Fibroblast of lung (primary cell): ENCODE measurements at regions not wholly inside any gene's neighbourhood (a gene's known extent, or its start where the extent isn't known, plus 50 kb on each side); places are given as distances from the start of the nearest gene placed in this dataset.
"Not testable (repeated sequence)": the region's sequence is repeated elsewhere in the genome, so short reads cannot be mapped to it uniquely, and the experiment has no call there.

ENCODE experiments used
- DNase-seq, 2 donors: peaks; one replicate each; pipeline versions ENCODE4 v3.0.0 to v3.0.0-alpha.2; 2010; ENCODE audit warnings: low read depth in 2 of 2
- H2AFZ ChIP-seq: 2 replicates; pipeline ENCODE4 v1.5.1; 2012; ENCODE audit warnings: low read length, control low read depth, inconsistent platforms
- H3K27ac ChIP-seq: 2 replicates; pipeline ENCODE4 v1.5.1; 2011; ENCODE audit warnings: low read length, control low read depth; ENCODE audit not compliant: insufficient read depth
- H3K27me3 ChIP-seq: 2 replicates; pipeline ENCODE4 v1.5.1; 2011; ENCODE audit warnings: mild to moderate bottlenecking, low read length; ENCODE audit not compliant: control insufficient read depth, insufficient read depth
- H3K36me3 ChIP-seq: 2 replicates; pipeline ENCODE4 v1.5.1; 2011; ENCODE audit warnings: low read length; ENCODE audit not compliant: control insufficient read depth, insufficient read depth
- H3K4me1 ChIP-seq: 2 replicates; pipeline ENCODE4 v1.5.1; 2011; ENCODE audit warnings: low read length; ENCODE audit not compliant: control insufficient read depth, insufficient read depth; ENCODE audit errors: extremely low read depth
- H3K4me2 ChIP-seq: 2 replicates; pipeline ENCODE4 v1.5.1; 2011; ENCODE audit warnings: low read length, control low read depth; ENCODE audit not compliant: insufficient read depth; ENCODE audit errors: extremely low read depth
- H3K4me3 ChIP-seq, 4 experiments: fragments of 200-600 bp in 1 of 4; sonication (generic) in 1 of 4; replicated peaks in 1 of 4; 2 replicates each; pipeline ENCODE4 v1.5.1; 2011 to 2016; ENCODE audit warnings: low read length in 4 of 4, low read depth in 3 of 4, mild to moderate bottlenecking in 3 of 4, control low read depth in 2 of 4, inconsistent platforms in 1 of 4, mixed read lengths in 1 of 4; ENCODE audit not compliant: insufficient read depth in 1 of 4; ENCODE audit errors: control extremely low read depth in 1 of 4
- H3K79me2 ChIP-seq: 2 replicates; pipeline ENCODE4 v1.5.1; 2012; ENCODE audit warnings: mild to moderate bottlenecking, low read length, inconsistent platforms; ENCODE audit not compliant: control insufficient read depth, insufficient read depth
- H3K9ac ChIP-seq: 2 replicates; pipeline ENCODE4 v1.5.1; 2011; ENCODE audit warnings: mild to moderate bottlenecking, low read length, control low read depth; ENCODE audit not compliant: insufficient read depth
- H3K9me3 ChIP-seq: 2 replicates; pipeline ENCODE4 v1.5.1; 2012; ENCODE audit warnings: low read depth, low read length; ENCODE audit not compliant: control insufficient read depth, insufficient read depth
- H4K20me1 ChIP-seq: 2 replicates; pipeline ENCODE4 v1.5.1; 2011; ENCODE audit warnings: low read length; ENCODE audit not compliant: control insufficient read depth, insufficient read depth; ENCODE audit errors: extremely low read depth
- CTCF ChIP-seq, 2 donors: IDR thresholded peaks in 1 of 2; conservative IDR thresholded peaks in 1 of 2; 1 replicate in 1 of 2; 2 replicates in 1 of 2; pipeline ENCODE4 v1.5.1; 2011 to 2012; ENCODE audit warnings: low read length in 2 of 2, control low read depth in 1 of 2, inconsistent platforms in 1 of 2, low read depth in 1 of 2, mild to moderate bottlenecking in 1 of 2
- EZH2 ChIP-seq: IDR thresholded peaks from 2 replicates; pipeline ENCODE4 v1.5.1; 2012; ENCODE audit warnings: low read length, control low read depth, mild to moderate bottlenecking; ENCODE audit errors: missing control alignments

GRCh38 chr21:14012409-14012808 is 198.3 kb downstream of the LIPI start:
- H2AFZ ChIP-seq = no peak overlapping the region
- H3K9ac ChIP-seq = no peak overlapping the region
- DNase-seq = no peak
- H3K9me3 ChIP-seq = no peaks in the 10 kb centered on the region
- no peaks in the 10 kb centered on the region for H3K79me2 ChIP-seq
- no peaks in the 10 kb centered on the region for H4K20me1 ChIP-seq
- TF ChIP-seq CTCF (conservative IDR thresholded peaks at IDR 0.05 in 1 of 2, IDR thresholded peaks at IDR 0.05 in 1 of 2; ENCODE audit: low read depth in 1 of 2, low read length in 2 of 2) = no peak
- TF ChIP-seq EZH2 = no peak
- no peaks in the 10 kb centered on the region for H3K27me3 ChIP-seq
- no peak overlapping the region for H3K27ac ChIP-seq
- no peaks in the 10 kb centered on the region for H3K36me3 ChIP-seq
- H3K4me3 ChIP-seq = no peak overlapping the region
- no peak overlapping the region for H3K4me2 ChIP-seq
- H3K4me1 ChIP-seq = no peaks in the 10 kb centered on the region

GRCh38 chr21:14011751-14012150 is 199.0 kb downstream of the LIPI start:
- H3K4me2 ChIP-seq, H3K4me1 ChIP-seq, H3K79me2 ChIP-seq, H3K27ac ChIP-seq, H3K4me3 ChIP-seq, H3K27me3 ChIP-seq, H3K9ac ChIP-seq, H2AFZ ChIP-seq, H4K20me1 ChIP-seq, H3K36me3 ChIP-seq, DNase-seq, H3K9me3 ChIP-seq: not testable (repeated sequence)

GRCh38 chr21:14011149-14011548 is 199.6 kb downstream of the LIPI start:
- H2AFZ ChIP-seq, H3K27me3 ChIP-seq, H3K27ac ChIP-seq, H3K4me3 ChIP-seq, H3K4me2 ChIP-seq, H4K20me1 ChIP-seq, H3K9me3 ChIP-seq, DNase-seq, H3K9ac ChIP-seq, H3K36me3 ChIP-seq, H3K79me2 ChIP-seq, H3K4me1 ChIP-seq: not testable (repeated sequence)

GRCh38 chr21:14010729-14011128 is 200.0 kb downstream of the LIPI start:
- no peaks in the 10 kb centered on the region for H3K36me3 ChIP-seq

GRCh38 chr21:14009990-14010389 is 200.8 kb downstream of the LIPI start:
- H3K9ac ChIP-seq, DNase-seq, H3K79me2 ChIP-seq, H3K27me3 ChIP-seq, H3K36me3 ChIP-seq, H2AFZ ChIP-seq, H3K4me3 ChIP-seq, H3K4me2 ChIP-seq, H3K27ac ChIP-seq, H3K9me3 ChIP-seq, H4K20me1 ChIP-seq, H3K4me1 ChIP-seq: not testable (repeated sequence)

More at GRCh38 chr21:14010729-14011128, 200.0 kb downstream of the LIPI start:
- Histone ChIP-seq H3K79me2 (no peaks in the 10 kb centered on the region), H3K27me3 (no peaks in the 10 kb centered on the region), H3K27ac (no peak overlapping the region), H3K4me3 (no peak overlapping the region), H3K9ac (no peak overlapping the region), H3K4me1 (no peaks in the 10 kb centered on the region), H3K9me3 (no peaks in the 10 kb centered on the region), H4K20me1 (no peaks in the 10 kb centered on the region), H2AFZ (no peak overlapping the region), H3K4me2 (no peak overlapping the region)
- DNase-seq = no peak
- TF ChIP-seq CTCF (conservative IDR thresholded peaks at IDR 0.05 in 1 of 2, IDR thresholded peaks at IDR 0.05 in 1 of 2; ENCODE audit: low read depth in 1 of 2, low read length in 2 of 2) (no peak), EZH2 (no peak)
